ENCODE measurements at regions not wholly inside any gene's neighbourhood (a gene's known extent, or its start where the extent isn't known, plus 50 kb on each side); places are given as distances from the start of the nearest gene placed in this dataset.
"Not testable (repeated sequence)": the region's sequence is repeated elsewhere in the genome, so short reads cannot be mapped to it uniquely, and the experiment has no call there.

- not testable (repeated sequence) for DNase-seq
These were observed 112.4 kb downstream of the NPY start for GRCh38 chr7:24396387-24396786.

DNA sequence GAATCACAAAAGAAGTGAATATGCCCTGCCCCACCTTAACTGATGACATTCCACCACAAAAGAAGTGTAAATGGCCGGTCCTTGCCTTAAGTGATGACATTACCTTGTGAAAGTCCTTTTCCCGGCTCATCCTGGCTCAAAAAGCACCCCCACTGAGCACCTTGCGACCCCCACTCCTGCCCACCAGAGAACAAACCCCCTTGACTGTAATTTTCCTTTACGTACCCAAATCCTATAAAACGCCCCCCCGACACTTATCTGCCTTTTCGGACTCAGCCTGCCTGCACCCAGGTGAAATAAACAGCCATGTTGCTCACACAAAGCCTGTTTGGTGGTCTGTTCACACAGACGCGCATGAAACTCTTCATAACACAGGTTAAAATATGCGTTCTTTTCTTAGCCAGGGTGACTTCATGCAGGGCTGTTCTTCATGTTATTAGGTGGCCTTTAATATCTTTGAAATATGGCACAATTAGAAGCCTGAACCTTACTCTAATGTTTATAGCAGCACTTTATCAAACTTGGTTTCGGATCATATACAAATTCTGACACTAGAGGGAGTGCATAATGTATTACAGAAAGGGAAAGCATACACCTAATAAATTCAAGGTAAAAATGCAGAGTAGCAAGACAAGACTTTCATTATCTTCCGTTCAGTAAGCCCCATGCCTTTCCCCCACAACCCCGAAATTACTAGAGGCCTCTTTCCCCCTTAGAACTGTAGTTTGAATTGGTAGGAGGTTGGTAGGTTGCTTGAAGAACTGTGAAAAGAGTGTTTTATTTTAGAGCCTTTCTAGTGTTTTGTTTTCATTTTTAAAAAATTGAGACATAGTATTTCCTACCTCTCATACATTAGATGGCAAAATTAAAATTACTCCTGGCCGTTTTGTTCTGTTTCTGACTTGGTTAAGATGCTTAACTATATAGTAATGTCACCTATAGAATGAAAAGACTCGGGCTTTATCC lies 117.9 kb downstream of the NPY start:
- DNase-seq = no peak

DNA sequence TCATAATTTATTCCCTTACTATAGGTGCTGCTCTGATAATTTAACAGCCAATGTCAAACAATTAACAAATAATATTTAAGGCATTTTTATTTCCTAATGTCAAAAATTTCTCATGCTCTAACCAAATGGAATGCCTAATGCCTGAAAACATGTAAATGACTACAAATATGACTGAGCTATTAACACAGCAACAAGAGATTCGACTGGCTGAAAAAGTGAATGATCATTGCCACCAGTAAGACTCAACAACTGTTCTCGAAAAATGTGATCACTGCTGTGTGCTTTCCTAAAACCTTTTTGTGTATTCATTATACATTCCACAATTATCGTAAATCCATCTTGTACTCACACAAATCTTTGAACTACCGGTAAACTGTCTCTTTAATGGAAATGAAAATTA lies 118.7 kb downstream of the NPY start:
- DNase-seq = no peak

- DNase-seq = no peak
These were observed 119.6 kb downstream of the NPY start for GRCh38 chr7:24403557-24403956.

DNA sequence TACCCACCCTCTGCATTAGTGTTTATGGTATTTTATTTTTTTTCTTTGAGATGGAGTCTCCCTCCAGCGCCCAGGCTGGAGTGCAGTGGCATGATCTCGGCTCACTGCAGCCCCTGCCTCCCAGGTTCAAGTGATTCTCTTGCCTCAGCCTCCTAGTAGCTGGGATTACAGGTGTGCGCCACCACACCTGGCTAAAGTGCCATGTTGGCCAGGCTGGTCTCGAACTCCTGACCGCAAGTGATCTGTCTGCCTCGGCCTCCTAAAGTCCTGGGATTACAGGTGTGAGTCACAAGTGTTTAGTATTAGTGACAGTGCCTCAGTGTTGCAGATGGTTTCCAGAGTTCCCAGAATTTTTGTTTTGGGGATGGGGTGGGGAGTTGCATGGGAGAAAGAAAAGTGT lies 120.3 kb downstream of the NPY start:
- no peak for DNase-seq

- no peak for DNase-seq
These were observed 121.0 kb downstream of the NPY start for GRCh38 chr7:24405002-24405401.

DNA sequence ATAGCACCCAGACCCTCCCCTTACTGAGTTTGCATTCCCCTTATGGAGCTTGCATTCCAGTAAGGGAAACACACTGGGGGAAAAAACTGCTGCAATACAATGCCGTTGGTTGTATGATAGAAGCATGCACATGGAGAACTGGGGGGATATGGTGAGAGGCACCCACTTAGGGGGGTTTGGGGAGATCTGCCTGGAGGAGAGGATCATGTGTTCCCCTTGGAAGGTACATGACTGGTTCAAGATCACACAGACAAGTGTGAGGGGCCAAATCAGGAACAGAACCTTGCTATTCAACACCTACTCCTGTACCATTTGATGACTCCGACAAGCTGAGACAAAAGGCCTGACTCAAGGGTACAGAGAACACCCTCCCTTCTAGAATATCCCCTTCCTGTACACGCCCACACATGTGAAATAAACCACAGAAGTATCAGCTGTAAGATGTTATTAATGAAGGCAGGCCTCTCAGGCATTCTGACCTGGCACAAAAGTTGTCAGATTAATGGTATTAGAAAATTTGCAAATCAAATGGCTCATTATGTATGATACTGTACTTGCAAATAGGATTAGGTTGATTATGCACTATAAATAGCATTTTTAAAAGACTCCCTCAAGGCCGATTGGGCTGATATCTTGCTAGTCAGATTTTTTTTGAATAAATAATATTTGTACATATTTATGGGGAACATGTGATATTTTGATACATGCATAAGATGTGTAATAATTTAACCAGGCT lies 122.2 kb downstream of the NPY start:
- DNase-seq = no peak

- DNase-seq = no peak
These were observed 122.9 kb downstream of the NPY start for GRCh38 chr7:24406789-24407299.

GRCh38 chr7:24407965-24408364 lies 124.0 kb downstream of the NPY start:
- no peak for DNase-seq

GRCh38 chr7:24408798-24409430 lies 124.9 kb downstream of the NPY start:
- no peak for DNase-seq

GRCh38 chr7:24409431-24410024 lies 125.5 kb downstream of the NPY start:
- no peak for DNase-seq

- no peak for DNase-seq
These were observed 127.2 kb downstream of the NPY start for GRCh38 chr7:24411226-24411625.

- no peak for DNase-seq
These were observed 133.6 kb downstream of the NPY start for GRCh38 chr7:24417526-24418120.

- DNase-seq = no peak
These were observed 135.1 kb downstream of the NPY start for GRCh38 chr7:24419077-24419476.

- no peak for DNase-seq
These were observed 135.5 kb downstream of the NPY start for GRCh38 chr7:24419511-24419910.

DNA sequence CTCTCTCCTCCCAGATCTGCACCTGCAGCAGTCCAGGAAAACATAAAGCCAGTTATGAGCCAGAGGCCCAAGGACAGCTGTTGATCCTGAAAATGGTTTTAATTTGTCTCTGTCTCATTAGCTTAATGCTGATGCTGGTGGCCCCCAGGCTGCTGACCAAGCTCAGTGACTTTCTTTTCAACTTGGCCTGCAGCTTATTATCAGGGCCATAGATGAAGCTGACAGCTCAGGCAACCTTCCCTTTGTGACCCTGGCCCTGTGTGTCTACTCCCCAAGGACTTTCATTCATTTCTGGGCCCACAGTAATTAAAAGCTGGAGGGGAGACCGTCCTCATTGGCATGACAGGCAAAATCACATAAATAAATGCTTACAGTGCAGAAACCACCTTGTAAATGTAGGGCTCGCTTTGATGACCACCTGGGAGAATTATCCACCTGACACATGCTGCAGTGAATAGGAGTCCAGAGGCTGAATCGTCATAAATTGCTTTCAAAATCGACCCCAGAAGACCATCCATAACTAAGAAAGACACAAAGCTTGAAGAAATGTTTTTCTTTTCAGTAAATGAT lies 138.5 kb downstream of the NPY start:
- DNase-seq = peak; percentile 23

GRCh38 chr7:24425664-24426063 lies 141.7 kb downstream of the NPY start:
- DNase-seq = no peak

- no peak for DNase-seq
These were observed 143.1 kb downstream of the NPY start for GRCh38 chr7:24427048-24427447.

GRCh38 chr7:24428676-24429075 lies 144.6 kb upstream of the PALS2 start:
- no peak for DNase-seq

DNA sequence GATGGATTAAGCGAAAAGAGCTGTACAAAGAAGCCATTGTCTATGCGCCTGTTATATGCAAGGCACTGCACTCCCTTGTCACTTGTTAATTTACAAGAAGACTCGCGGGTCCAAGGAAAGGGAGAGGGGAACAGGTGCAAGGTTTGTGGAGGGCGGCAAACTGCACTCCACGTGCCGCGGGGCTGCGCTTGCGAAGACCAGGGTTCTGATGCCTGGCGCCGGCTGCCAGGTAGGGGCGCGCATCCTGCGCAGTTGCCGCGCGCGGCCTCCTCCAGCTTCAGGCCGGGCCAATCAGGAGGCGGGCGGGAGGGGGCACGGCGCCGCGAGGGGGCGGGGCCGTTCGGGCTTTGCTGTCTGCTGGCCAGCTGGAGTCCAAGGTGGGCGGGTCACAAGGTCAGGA lies 140.6 kb upstream of the PALS2 start:
- DNase-seq = no peak

GRCh38 chr7:24434972-24435371 lies 138.3 kb upstream of the PALS2 start:
- no peak for DNase-seq

Data from retina (tissue), 1 donor.